C4-2B (cell line): ENCODE measurements at regions not wholly inside any gene's neighbourhood (a gene's known extent, or its start where the extent isn't known, plus 50 kb on each side); places are given as distances from the start of the nearest gene placed in this dataset.

Source experiments
- ZFX ChIP-seq: fragments of 450-650 bp; IDR thresholded peaks from 2 replicates; pipeline ENCODE4 v1.6.1; 2017
- TF ChIP-seq, protein P1 (sequence below): fragments of 450-650 bp; conservative IDR thresholded peaks from 2 replicates; pipeline ENCODE4 v1.5.1; 2017; ENCODE audit warnings: mild to moderate bottlenecking

DNA sequence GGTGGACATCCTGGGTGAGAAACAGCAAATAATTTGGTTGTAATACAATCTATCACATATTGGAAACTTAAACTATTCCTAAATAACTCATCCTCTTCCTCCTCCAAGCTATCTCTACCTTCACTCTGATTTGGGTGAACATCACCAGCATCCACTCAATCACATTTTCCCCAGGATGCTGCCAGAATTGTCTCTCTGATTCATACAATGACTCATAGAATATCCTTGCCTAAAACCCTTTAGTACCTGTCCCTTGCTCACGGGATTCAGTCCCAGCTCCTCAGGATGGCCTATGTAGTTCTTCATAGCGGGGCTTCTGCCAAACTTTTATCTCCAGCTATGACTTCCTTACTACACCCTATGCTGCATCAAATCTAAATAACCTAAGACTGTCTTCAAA lies 146.8 kb downstream of the EMP1 start:
- TF ChIP-seq, protein P1, sequence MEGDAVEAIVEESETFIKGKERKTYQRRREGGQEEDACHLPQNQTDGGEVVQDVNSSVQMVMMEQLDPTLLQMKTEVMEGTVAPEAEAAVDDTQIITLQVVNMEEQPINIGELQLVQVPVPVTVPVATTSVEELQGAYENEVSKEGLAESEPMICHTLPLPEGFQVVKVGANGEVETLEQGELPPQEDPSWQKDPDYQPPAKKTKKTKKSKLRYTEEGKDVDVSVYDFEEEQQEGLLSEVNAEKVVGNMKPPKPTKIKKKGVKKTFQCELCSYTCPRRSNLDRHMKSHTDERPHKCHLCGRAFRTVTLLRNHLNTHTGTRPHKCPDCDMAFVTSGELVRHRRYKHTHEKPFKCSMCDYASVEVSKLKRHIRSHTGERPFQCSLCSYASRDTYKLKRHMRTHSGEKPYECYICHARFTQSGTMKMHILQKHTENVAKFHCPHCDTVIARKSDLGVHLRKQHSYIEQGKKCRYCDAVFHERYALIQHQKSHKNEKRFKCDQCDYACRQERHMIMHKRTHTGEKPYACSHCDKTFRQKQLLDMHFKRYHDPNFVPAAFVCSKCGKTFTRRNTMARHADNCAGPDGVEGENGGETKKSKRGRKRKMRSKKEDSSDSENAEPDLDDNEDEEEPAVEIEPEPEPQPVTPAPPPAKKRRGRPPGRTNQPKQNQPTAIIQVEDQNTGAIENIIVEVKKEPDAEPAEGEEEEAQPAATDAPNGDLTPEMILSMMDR = no peak
- no peak for TF ChIP-seq ZFX
